HL-60 (cell line): ENCODE measurements at regions not wholly inside any gene's neighbourhood (a gene's known extent, or its start where the extent isn't known, plus 50 kb on each side); places are given as distances from the start of the nearest gene placed in this dataset.

Source experiments
- GABPA ChIP-seq: IDR thresholded peaks from 2 replicates; pipeline ENCODE4 v1.6.1; 2012; ENCODE audit warnings: low read depth
- POLR2AphosphoS5 ChIP-seq: IDR thresholded peaks from 2 replicates; pipeline ENCODE4 v1.6.1; 2012; ENCODE audit warnings: low read depth
- SPI1 ChIP-seq: IDR thresholded peaks from 2 replicates; pipeline ENCODE4 v1.6.1; 2012; ENCODE audit warnings: low read depth, mild to moderate bottlenecking, borderline replicate concordance
- TF ChIP-seq, protein P1 (sequence below): IDR thresholded peaks from 2 replicates; pipeline ENCODE4 v1.6.1; 2012; ENCODE audit warnings: low read depth; ENCODE audit not compliant: insufficient replicate concordance
- TF ChIP-seq, protein P2 (sequence below): IDR thresholded peaks from one replicate; pipeline ENCODE4 v1.5.1; 2011; ENCODE audit warnings: low read length, control low read depth, inconsistent platforms; ENCODE audit not compliant: insufficient read depth

DNA sequence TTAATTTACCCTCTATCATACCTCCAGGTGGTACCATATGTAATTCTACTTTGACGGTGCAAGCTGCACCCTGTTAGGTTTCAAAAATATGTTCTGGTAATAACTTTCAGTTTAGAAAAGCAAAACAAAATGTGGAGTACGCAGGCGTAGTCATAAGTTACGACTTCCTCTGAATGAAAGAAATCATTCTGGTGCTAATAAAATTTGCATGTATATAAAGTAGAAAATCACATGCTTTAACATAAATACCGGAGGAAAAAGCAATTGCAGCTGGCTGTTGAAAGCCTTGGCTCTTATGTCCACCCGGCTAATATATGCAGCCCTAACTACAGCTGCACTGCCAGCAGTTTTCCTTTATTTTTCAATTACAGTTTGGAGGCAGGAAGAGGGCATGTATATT, 65.2 kb upstream of the TMPRSS15 start:
- TF ChIP-seq, protein P1, sequence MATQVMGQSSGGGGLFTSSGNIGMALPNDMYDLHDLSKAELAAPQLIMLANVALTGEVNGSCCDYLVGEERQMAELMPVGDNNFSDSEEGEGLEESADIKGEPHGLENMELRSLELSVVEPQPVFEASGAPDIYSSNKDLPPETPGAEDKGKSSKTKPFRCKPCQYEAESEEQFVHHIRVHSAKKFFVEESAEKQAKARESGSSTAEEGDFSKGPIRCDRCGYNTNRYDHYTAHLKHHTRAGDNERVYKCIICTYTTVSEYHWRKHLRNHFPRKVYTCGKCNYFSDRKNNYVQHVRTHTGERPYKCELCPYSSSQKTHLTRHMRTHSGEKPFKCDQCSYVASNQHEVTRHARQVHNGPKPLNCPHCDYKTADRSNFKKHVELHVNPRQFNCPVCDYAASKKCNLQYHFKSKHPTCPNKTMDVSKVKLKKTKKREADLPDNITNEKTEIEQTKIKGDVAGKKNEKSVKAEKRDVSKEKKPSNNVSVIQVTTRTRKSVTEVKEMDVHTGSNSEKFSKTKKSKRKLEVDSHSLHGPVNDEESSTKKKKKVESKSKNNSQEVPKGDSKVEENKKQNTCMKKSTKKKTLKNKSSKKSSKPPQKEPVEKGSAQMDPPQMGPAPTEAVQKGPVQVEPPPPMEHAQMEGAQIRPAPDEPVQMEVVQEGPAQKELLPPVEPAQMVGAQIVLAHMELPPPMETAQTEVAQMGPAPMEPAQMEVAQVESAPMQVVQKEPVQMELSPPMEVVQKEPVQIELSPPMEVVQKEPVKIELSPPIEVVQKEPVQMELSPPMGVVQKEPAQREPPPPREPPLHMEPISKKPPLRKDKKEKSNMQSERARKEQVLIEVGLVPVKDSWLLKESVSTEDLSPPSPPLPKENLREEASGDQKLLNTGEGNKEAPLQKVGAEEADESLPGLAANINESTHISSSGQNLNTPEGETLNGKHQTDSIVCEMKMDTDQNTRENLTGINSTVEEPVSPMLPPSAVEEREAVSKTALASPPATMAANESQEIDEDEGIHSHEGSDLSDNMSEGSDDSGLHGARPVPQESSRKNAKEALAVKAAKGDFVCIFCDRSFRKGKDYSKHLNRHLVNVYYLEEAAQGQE: no peak
- TF ChIP-seq, protein P2, sequence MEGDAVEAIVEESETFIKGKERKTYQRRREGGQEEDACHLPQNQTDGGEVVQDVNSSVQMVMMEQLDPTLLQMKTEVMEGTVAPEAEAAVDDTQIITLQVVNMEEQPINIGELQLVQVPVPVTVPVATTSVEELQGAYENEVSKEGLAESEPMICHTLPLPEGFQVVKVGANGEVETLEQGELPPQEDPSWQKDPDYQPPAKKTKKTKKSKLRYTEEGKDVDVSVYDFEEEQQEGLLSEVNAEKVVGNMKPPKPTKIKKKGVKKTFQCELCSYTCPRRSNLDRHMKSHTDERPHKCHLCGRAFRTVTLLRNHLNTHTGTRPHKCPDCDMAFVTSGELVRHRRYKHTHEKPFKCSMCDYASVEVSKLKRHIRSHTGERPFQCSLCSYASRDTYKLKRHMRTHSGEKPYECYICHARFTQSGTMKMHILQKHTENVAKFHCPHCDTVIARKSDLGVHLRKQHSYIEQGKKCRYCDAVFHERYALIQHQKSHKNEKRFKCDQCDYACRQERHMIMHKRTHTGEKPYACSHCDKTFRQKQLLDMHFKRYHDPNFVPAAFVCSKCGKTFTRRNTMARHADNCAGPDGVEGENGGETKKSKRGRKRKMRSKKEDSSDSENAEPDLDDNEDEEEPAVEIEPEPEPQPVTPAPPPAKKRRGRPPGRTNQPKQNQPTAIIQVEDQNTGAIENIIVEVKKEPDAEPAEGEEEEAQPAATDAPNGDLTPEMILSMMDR: no peak
- TF ChIP-seq GABPA (no peak), POLR2AphosphoS5 (no peak), SPI1 (no peak)
